ENCODE measurements at regions not wholly inside any gene's neighbourhood (a gene's known extent, or its start where the extent isn't known, plus 50 kb on each side); places are given as distances from the start of the nearest gene placed in this dataset.

- DNase-seq (ENCODE audit: low spot score), result no peak
These were observed 157.7 kb upstream of the COL1A2 start for GRCh38 chr7:94236960-94237359.

GRCh38 chr7:94237417-94237816, 157.3 kb upstream of the COL1A2 start:
- DNase-seq (ENCODE audit: low spot score), result no peak

DNA sequence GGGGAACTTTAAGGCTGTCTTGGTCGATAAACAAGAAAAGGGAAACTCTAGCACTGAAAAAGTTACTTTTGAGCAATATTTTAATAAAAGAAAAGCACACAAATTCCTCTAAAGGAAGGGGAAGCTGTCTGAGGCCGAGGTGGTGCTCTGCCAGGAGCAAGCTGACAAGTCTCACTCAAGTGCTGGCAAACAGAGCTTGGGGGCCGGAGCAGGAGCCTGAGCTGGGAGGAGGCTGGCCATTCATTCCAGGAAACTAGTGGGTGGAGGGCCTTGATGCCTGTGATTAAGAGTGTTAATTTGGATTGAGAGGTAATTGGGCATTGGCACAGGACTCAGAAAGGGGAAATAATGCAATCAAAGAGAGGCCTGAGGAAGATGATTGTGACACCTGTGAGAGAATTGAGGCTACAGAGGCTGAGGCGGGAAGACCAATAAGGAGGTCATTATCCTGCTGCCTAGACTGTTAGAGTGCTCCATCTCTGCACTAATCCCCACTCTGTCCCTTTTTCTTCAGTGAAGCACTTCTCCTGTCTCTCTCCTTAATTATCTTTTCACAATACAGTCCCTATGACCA, 154.9 kb upstream of the COL1A2 start:
- DNase-seq (ENCODE audit: low spot score), result no peak

DNA sequence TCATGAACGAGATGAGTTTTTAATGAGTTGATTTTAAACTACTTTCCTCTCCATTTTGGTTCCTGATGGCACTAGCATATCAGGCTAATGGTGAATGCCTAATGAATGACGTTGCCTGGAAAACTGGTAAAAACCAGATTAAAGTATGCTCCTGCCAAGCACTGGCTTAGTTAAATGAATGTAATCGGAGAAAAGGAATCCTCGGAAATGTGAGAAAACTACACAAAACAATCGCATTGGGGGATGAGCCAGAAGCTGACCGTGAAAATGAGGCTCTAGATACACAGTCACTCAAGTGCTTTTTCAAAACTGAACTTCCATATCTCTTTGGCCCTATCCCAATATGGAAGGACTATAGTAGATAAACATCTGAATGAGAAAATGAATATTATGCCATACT, 153.8 kb upstream of the COL1A2 start:
- DNase-seq (ENCODE audit: low spot score), result no peak

- no peak for DNase-seq (ENCODE audit: low spot score)
These were observed 153.2 kb upstream of the COL1A2 start for GRCh38 chr7:94241402-94241925.

DNA sequence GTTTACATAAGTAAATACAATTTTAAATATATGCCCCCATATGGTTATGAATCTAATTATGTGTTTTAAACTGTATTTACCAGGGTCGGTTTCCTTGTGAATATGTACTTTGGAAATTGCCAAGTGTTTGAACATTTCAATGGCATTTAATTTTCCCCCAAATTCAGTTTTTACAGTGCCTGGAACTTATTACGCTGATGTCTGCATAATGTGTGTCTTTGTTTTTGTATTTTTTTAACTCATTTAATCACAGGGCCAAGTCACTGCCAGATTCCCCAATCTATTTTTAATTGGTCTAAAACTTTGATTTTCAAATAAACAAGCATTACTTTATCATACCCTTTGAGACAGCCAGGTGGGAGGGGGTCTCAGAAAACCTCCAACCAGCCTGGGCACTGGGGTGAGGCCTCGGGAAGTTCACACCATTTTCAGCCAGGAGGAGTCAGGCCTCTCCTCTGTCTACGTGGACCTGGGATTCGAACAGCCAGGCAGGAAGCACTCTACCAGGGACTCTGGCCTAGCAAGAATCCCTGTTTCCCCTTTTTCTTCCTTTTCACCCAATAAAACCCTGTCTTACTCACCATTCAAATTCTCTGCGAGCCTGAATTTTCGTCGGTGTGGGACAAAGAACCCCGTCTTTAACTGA, 151.5 kb upstream of the COL1A2 start:
- DNase-seq (ENCODE audit: low spot score), result no peak

- no peak for DNase-seq (ENCODE audit: low spot score)
These were observed 149.9 kb upstream of the COL1A2 start for GRCh38 chr7:94244760-94245159.

DNA sequence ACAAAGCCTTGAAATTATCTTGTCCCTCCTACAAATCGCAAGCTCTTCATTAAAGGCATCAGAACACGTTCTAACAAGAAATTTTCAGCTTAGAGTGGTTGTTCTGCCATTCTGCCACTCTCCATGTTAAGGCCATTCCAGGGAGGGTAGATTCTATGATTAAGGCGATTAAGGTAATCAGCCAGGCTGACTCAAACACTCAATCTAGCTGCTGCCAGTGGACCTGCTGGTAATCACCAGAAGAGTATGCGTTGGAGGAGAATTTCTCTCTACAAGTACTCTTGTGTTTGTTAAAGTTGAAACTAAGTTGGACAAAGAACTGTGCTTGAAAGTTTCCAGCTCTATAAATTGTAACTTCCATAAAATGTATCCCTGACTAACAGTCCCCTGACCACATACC, 149.2 kb upstream of the COL1A2 start:
- no peak for DNase-seq (ENCODE audit: low spot score)

- no peak for DNase-seq (ENCODE audit: low spot score)
These were observed 146.7 kb upstream of the COL1A2 start for GRCh38 chr7:94247970-94248369.

DNA sequence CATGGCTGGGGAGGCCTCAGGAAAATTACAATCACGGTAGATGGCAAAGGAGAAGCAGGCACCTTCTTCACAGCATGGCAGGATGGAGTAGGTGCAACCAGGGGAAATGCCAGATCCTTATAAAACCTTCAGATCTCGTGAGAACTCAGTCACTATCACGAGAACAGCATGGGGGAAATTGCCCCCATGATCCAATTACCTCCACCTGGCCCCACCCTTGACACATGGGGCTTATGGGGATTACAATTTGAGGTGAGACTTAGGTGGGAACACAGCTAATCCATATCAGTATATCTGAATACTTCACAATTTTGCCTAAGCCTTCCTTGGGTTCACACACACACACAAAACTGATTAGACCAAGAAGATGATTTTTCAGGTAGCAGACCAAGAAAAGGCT, 145.1 kb upstream of the COL1A2 start:
- DNase-seq (ENCODE audit: low spot score), result no peak

GRCh38 chr7:94250124-94250523, 144.6 kb upstream of the COL1A2 start:
- no peak for DNase-seq (ENCODE audit: low spot score)

- no peak for DNase-seq (ENCODE audit: low spot score)
These were observed 143.7 kb upstream of the COL1A2 start for GRCh38 chr7:94250987-94251386.

DNA sequence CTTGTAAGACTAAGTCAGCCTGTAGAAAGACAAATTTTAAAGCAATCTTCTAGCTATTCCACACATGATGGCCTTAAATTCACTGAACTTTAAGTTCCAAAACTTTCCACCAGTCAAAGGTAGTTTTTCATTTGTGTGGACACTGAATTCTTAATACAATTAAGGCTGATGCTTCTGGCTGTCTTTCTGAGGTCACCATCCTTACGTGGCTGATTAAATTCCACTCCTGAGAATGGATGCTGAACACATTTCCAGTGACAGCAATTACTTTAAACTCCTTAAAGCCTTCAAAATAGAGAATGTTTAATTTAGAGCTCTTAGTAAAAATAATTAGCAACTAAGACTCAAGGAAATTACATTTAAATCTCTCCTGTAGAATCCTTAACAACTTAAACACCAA, 142.6 kb upstream of the COL1A2 start:
- DNase-seq (ENCODE audit: low spot score), result no peak

DNA sequence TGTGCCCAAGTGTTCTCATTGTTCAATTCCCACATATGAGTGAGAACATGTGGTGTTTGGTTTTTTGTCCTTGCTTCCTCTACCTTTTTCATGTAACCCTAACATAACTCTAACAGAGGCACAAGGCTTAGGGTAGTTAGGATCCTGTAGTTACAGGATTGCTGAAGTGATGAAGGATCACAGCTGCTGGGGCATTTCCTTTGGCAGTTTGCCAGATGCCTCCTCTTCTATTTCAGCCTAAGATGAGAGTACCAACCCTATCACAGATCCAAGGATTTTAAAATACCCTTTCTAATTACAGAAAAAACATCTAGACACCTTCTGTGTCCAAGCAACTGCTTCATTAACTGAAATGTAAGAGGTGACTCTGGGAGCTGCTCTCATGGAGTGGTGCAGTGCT, 141.7 kb upstream of the COL1A2 start:
- DNase-seq (ENCODE audit: low spot score), result no peak

- DNase-seq (ENCODE audit: low spot score), result no peak
These were observed 141.0 kb upstream of the COL1A2 start for GRCh38 chr7:94253686-94254085.

- DNase-seq (ENCODE audit: low spot score), result no peak
These were observed 136.0 kb upstream of the COL1A2 start for GRCh38 chr7:94258418-94259300.

DNA sequence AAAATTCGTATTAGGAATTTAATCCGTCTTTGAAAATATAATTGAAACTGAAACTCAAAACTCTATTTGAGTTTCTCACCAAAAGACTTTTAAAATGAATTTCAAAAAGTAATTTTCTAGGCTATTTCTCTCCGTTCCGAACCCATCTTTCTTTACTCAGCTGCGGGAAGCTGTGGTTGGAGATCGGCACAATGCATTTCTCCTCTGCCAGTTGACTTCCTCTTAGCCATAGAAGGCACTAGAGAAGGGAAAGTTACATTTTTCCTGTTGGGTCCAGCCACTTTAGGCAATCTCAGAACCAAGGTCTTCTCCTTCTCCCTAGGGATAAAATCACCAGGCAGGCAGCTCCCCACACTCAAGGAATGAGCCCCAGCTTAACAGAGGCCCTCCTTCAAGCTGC, 133.6 kb upstream of the COL1A2 start:
- DNase-seq (ENCODE audit: low spot score), result no peak

- DNase-seq (ENCODE audit: low spot score), result no peak
These were observed 129.9 kb upstream of the COL1A2 start for GRCh38 chr7:94264756-94265155.

DNA sequence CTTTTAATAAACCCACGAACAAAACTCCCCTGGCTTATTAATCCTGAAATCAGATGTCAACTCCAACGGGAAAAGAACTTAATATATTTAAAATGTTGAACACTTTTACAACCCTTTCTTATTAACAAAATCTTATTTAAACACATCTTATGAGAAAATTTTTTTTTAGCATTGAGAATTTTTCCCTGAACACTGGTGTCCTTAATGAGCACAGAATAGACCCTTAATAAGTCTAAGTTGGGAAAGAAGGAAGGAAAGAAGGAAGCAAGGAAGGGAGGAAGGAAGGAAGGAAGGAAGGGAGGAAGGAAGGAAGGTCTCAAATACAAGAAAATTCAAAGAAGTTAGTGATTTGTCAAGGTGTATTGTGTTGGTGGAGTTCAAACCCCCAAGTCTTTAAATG, 129.2 kb upstream of the COL1A2 start:
- DNase-seq (ENCODE audit: low spot score), result no peak

- DNase-seq (ENCODE audit: low spot score), result no peak
These were observed 128.5 kb upstream of the COL1A2 start for GRCh38 chr7:94266238-94266644.

DNA sequence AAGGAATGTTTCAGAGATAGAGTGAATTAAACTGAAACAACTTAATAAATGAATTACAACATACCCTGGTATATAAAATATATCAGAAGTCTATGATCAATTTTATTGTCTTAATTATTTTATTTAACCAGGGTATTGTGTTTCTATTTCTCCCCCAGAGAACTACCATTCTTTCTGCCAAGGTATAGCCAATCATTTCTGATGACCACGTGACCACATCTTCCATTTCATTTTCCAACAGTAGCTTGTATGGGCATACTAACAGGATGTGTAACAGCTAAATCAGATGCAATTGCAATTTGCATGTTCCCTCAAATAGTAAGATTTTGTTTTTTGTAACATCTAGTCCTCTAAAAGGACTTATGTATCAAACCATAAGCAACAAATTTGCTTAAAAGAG, 123.9 kb upstream of the COL1A2 start:
- DNase-seq (ENCODE audit: low spot score), result no peak

DNA sequence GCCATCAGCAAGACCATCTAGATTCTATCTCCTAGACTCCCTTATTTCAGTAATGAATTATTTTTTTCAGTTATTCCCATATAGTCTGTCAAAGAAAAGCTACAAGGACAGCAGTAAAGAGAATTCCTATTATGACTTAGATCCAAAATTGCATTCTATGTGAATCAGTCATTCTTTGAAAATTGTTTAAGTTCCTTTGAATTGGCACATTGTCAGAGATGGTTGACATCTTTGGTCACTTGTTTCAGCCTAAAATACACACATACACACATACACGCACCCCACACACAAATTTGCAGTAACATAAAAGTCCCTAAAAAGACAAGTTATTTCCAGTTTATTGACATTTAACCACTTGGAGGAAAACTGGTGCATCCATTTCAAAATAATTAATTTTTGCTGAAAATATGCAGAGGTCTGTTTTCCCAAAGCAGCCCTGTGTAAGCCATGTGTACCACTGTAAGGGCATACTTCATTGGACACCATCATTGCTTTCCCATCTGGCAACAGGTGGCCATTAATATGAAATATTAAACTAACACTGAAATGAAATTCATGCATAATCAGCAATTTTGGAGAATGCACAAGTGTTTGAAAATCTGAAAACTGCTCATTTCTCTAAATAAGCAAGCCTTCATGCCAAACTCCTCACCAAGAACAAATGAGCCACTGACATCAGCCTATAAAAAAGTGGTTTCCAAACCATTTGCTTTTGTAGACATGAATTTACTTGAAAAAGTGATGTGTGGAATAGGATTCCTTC, 121.7 kb upstream of the COL1A2 start:
- no peak for DNase-seq (ENCODE audit: low spot score)

Data from Ammon's horn (tissue), 1 donor.